OCI-LY7 (cell line): ENCODE measurements at regions not wholly inside any gene's neighbourhood (a gene's known extent, or its start where the extent isn't known, plus 50 kb on each side); places are given as distances from the start of the nearest gene placed in this dataset.

Experiments used
- BruUV-seq: library from RNA; stranded (reverse); fragments of 400-500 nt; replicated peaks from 2 replicates; lab custom pipeline; 2021; lab: Mats Ljungman, UMichigan
- CTCF ChIA-PET: fragments of 300-600 bp; sonication (Branson Sonifier 250); formaldehyde crosslinking; loops from one replicate; lab custom pipeline; 2022; ENCODE audit warnings: antibody characterized with exemption; ENCODE audit not compliant: unreplicated experiment; lab: Charles Lee
- POLR2A ChIA-PET: fragments of 300-600 bp; sonication (Branson Sonifier 250); formaldehyde crosslinking; loops from one replicate; lab custom pipeline; 2022; ENCODE audit warnings: antibody characterized with exemption; lab: Charles Lee
- DNase-seq: peaks from one replicate; pipeline ENCODE4 v3.0.0-alpha.2; 2015; ENCODE audit warnings: low spot score
- H2AFZ ChIP-seq: fragments of 200-600 bp; sonication (generic), shearing (Covaris generic); 2 replicates; pipeline ENCODE4 v1.6.1; 2014; ENCODE audit warnings: mild to moderate bottlenecking, antibody characterized with exemption, low read length, moderate library complexity
- H3K27ac ChIP-seq: fragments of 200-600 bp; sonication (generic); 2 replicates; pipeline ENCODE4 v1.5.1; 2014; ENCODE audit warnings: mixed run types, low read depth, mild to moderate bottlenecking, moderate library complexity, low read length, inconsistent platforms; ENCODE audit not compliant: poor library complexity, severe bottlenecking
- H3K36me3 ChIP-seq: fragments of 200-600 bp; sonication (generic); 2 replicates; pipeline ENCODE4 v1.6.1; 2014; ENCODE audit warnings: mild to moderate bottlenecking, antibody characterized with exemption, low read length, moderate library complexity, mixed read lengths; ENCODE audit not compliant: insufficient read depth
- H3K4me1 ChIP-seq: fragments of 200-600 bp; sonication (generic); 2 replicates; pipeline ENCODE4 v1.5.1; 2014; ENCODE audit warnings: mild to moderate bottlenecking, low read length; ENCODE audit not compliant: insufficient read depth, poor library complexity, severe bottlenecking
- H3K4me2 ChIP-seq: fragments of 200-600 bp; sonication (generic); 2 replicates; pipeline ENCODE4 v1.6.1; 2014; ENCODE audit warnings: mild to moderate bottlenecking, low read length
- H3K4me3 ChIP-seq: fragments of 200-600 bp; sonication (generic); 2 replicates; pipeline ENCODE4 v1.5.1; 2014; ENCODE audit warnings: mild to moderate bottlenecking, low read depth, low read length; ENCODE audit not compliant: poor library complexity, severe bottlenecking
- H3K79me2 ChIP-seq: fragments of 200-600 bp; sonication (generic); 2 replicates; pipeline ENCODE4 v1.6.1; 2016; ENCODE audit warnings: low read depth, mild to moderate bottlenecking, low read length, moderate library complexity, mixed read lengths; ENCODE audit not compliant: insufficient read depth
- H3K9me2 ChIP-seq: fragments of 200-600 bp; sonication (generic); 2 replicates; pipeline ENCODE4 v1.6.1; 2016; ENCODE audit warnings: mild to moderate bottlenecking, low read length, mixed read lengths; ENCODE audit not compliant: insufficient read depth
- H3K9me3 ChIP-seq: fragments of 200-600 bp; sonication (generic); 2 replicates; pipeline ENCODE4 v1.6.1; 2014; ENCODE audit warnings: mild to moderate bottlenecking, mixed run types, low read length, mixed read lengths
- H4K20me1 ChIP-seq: fragments of 200-600 bp; sonication (generic); 2 replicates; pipeline ENCODE4 v1.6.1; 2014; ENCODE audit warnings: mild to moderate bottlenecking, antibody characterized with exemption, low read length, moderate library complexity, mixed read lengths; ENCODE audit not compliant: insufficient read depth
- EZH2phosphoT487 ChIP-seq: fragments of 200-600 bp; sonication (generic); IDR thresholded peaks from 2 replicates; pipeline ENCODE4 v1.6.1; 2018; ENCODE audit warnings: low read depth, borderline replicate concordance, mild to moderate bottlenecking, mixed run types, antibody characterized with exemption, low read length, moderate library complexity, mixed read lengths
- intact Hi-C: fragments of 100-400 bp; cut with micrococcal nuclease; formaldehyde crosslinking; loops from one replicate; pipeline ENCODE4 v1.10.0; 2022; ENCODE audit not compliant: unreplicated experiment
- TF ChIP-seq, protein P1 (sequence below): fragments of 200-600 bp; sonication (generic); conservative IDR thresholded peaks from 2 replicates; pipeline ENCODE4 v1.5.1; 2014; ENCODE audit warnings: mild to moderate bottlenecking, antibody characterized with exemption, low read length, moderate library complexity, mixed read lengths

- Histone ChIP-seq H2AFZ (no peak overlapping the region), H3K27ac (no peak overlapping the region), H3K36me3 (no peaks in the 10 kb centered on the region), H3K9me3 (no peaks in the 10 kb centered on the region), H3K4me1 (no peaks in the 10 kb centered on the region), H3K79me2 (no peaks in the 10 kb centered on the region), H3K4me2 (no peak overlapping the region), H3K4me3 (no peak overlapping the region), H4K20me1 (no peaks in the 10 kb centered on the region), H3K9me2 (no peaks in the 10 kb centered on the region)
- DNase-seq: no peak
- intact Hi-C loops: no loop called here
- TF ChIP-seq, protein P1, sequence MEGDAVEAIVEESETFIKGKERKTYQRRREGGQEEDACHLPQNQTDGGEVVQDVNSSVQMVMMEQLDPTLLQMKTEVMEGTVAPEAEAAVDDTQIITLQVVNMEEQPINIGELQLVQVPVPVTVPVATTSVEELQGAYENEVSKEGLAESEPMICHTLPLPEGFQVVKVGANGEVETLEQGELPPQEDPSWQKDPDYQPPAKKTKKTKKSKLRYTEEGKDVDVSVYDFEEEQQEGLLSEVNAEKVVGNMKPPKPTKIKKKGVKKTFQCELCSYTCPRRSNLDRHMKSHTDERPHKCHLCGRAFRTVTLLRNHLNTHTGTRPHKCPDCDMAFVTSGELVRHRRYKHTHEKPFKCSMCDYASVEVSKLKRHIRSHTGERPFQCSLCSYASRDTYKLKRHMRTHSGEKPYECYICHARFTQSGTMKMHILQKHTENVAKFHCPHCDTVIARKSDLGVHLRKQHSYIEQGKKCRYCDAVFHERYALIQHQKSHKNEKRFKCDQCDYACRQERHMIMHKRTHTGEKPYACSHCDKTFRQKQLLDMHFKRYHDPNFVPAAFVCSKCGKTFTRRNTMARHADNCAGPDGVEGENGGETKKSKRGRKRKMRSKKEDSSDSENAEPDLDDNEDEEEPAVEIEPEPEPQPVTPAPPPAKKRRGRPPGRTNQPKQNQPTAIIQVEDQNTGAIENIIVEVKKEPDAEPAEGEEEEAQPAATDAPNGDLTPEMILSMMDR: no peak
- no peak for TF ChIP-seq EZH2phosphoT487
- BruUV-seq: no TSS peak
- ChIA-PET CTCF (no interaction called here), POLR2A (interaction anchor here (1.5 kb wide), 1 partner anchor 10 kb away, joined by 3 read pairs; no protein-coding TSS in a partner anchor)
These were observed 516.2 kb upstream of the POT1 start for GRCh38 chr7:125445836-125446235.

- Histone ChIP-seq H3K9me3 (no peaks in the 10 kb centered on the region), H3K4me1 (no peaks in the 10 kb centered on the region), H3K36me3 (no peaks in the 10 kb centered on the region), H4K20me1 (no peaks in the 10 kb centered on the region), H3K9me2 (no peaks in the 10 kb centered on the region), H2AFZ (no peak overlapping the region), H3K4me3 (no peak overlapping the region), H3K27ac (no peak overlapping the region), H3K4me2 (no peak overlapping the region), H3K79me2 (no peaks in the 10 kb centered on the region)
- BruUV-seq: no TSS peak
- POLR2A ChIA-PET: interaction anchor here (1.1 kb wide), 1 partner anchor 12 kb away, joined by 3 read pairs; no protein-coding TSS in a partner anchor
- no peak for TF ChIP-seq EZH2phosphoT487
- TF ChIP-seq, protein P1: no peak
- CTCF ChIA-PET: no interaction called here
- no peak for DNase-seq
- intact Hi-C loops: no loop called here
These were observed 515.2 kb upstream of the POT1 start for GRCh38 chr7:125444864-125445263.

DNA sequence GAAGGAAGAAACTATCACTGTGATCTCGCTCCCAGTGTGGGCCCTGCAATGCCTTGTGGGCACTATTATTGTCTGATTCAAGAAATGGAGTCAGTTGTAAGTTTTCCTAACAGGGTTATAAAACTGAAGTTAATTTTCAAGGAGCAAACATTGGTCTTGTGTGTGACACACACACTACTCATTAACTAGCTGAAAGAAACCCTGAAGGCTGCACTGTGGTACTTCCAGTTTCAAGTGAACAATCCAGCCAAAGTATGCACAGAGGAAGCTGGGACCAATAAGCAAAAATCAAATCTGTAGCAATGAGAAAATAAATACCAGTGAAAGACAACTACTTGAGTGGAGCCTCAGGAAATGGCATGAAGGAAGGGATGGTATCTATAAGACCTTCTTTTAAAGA lies 506.6 kb upstream of the POT1 start:
- TF ChIP-seq, protein P1: no peak
- no peak for TF ChIP-seq EZH2phosphoT487
- Histone ChIP-seq H3K4me1 (no peaks in the 10 kb centered on the region), H4K20me1 (no peaks in the 10 kb centered on the region), H3K27ac (no peak overlapping the region), H3K9me2 (no peaks in the 10 kb centered on the region), H3K9me3 (no peaks in the 10 kb centered on the region), H3K79me2 (no peaks in the 10 kb centered on the region), H3K4me3 (no peak overlapping the region), H3K36me3 (no peaks in the 10 kb centered on the region), H3K4me2 (no peak overlapping the region), H2AFZ (no peak overlapping the region)
- ChIA-PET POLR2A (no interaction called here), CTCF (no interaction called here)
- no TSS peak for BruUV-seq
- no peak for DNase-seq
- intact Hi-C loops: no loop called here
